RWPE1 (cell line): ENCODE measurements at regions not wholly inside any gene's neighbourhood (a gene's known extent, or its start where the extent isn't known, plus 50 kb on each side); places are given as distances from the start of the nearest gene placed in this dataset.

ENCODE experiments used
- CTCF ChIA-PET: fragments of 350-600 bp; sonication (Branson Sonifier 250); formaldehyde crosslinking; extraction: SDS; loops from one replicate; lab custom pipeline; 2021; lab: Yijun Ruan, JAX
- POLR2A ChIA-PET: fragments of 400-600 bp; formaldehyde crosslinking; extraction: SDS; loops from one replicate; lab custom pipeline; 2020; ENCODE audit warnings: antibody characterized with exemption; ENCODE audit not compliant: low non-redundant PET; lab: Yijun Ruan, JAX
- DNase-seq: peaks from one replicate; pipeline ENCODE4 v3.0.0; 2012; ENCODE audit warnings: low spot score
- H3K27ac ChIP-seq: fragments of 450-650 bp; 2 replicates; pipeline ENCODE4 v1.5.1; 2017
- CTCF ChIP-seq: fragments of 450-650 bp; conservative IDR thresholded peaks from 2 replicates; pipeline ENCODE4 v1.5.1; 2017; ENCODE audit warnings: low read depth, mild to moderate bottlenecking

- no peak for DNase-seq
- no peak for TF ChIP-seq CTCF
- POLR2A ChIA-PET, result no interaction called here
- CTCF ChIA-PET, result no interaction called here
- no peak overlapping the region for H3K27ac ChIP-seq
Observed at GRCh38 chr13:36619535-36619934, 54.3 kb upstream of the SERTM1 start.
